Skeletal muscle satellite cell (primary cell): ENCODE measurements at regions not wholly inside any gene's neighbourhood (a gene's known extent, or its start where the extent isn't known, plus 50 kb on each side); places are given as distances from the start of the nearest gene placed in this dataset.

ENCODE experiments used
- H3K27me3 ChIP-seq: 2 replicates; pipeline ENCODE4 v1.7.0; 2013; ENCODE audit warnings: low read length; ENCODE audit not compliant: control insufficient read depth, insufficient read depth
- H3K36me3 ChIP-seq: 2 replicates; pipeline ENCODE4 v1.7.0; 2013; ENCODE audit warnings: mild to moderate bottlenecking, control low read depth, low read length; ENCODE audit not compliant: insufficient read depth
- H3K4me1 ChIP-seq: 2 replicates; pipeline ENCODE4 v1.7.0; 2013; ENCODE audit warnings: low read length; ENCODE audit not compliant: control insufficient read depth, insufficient read depth
- H3K4me2 ChIP-seq: 2 replicates; pipeline ENCODE4 v1.7.0; 2013; ENCODE audit warnings: mild to moderate bottlenecking, low read length
- H3K4me3 ChIP-seq: 2 replicates; pipeline ENCODE4 v1.7.0; 2013; ENCODE audit warnings: low read length
- H3K9ac ChIP-seq: 2 replicates; pipeline ENCODE4 v1.7.0; 2013; ENCODE audit warnings: mild to moderate bottlenecking, low read depth, low read length, moderate library complexity
- H3K9me3 ChIP-seq: replicated peaks from 2 replicates; pipeline ENCODE4 v1.7.0; 2013; ENCODE audit warnings: mild to moderate bottlenecking, control low read depth, low read length

GRCh38 chrX:96389281-96390047 is 295.2 kb upstream of the DIAPH2 start:
- Histone ChIP-seq H3K4me2 (peak overlapping the region; percentile 31), H3K9ac (peak overlapping the region; percentile 2), H3K4me1 (peaks cover 17% of the 10 kb centered on the region), H3K36me3 (no peaks in the 10 kb centered on the region), H3K27me3 (no peaks in the 10 kb centered on the region), H3K4me3 (no peak overlapping the region), H3K9me3 (no peaks in the 10 kb centered on the region)

- Histone ChIP-seq H3K9ac (no peak overlapping the region), H3K4me2 (no peak overlapping the region), H3K36me3 (no peaks in the 10 kb centered on the region), H3K4me3 (no peak overlapping the region), H3K4me1 (peaks cover 15% of the 10 kb centered on the region), H3K9me3 (no peaks in the 10 kb centered on the region), H3K27me3 (no peaks in the 10 kb centered on the region)
Observed at GRCh38 chrX:96394598-96394997, 290.0 kb upstream of the DIAPH2 start.

- no peaks in the 10 kb centered on the region for H3K9me3 ChIP-seq
- no peak overlapping the region for H3K4me3 ChIP-seq
- no peaks in the 10 kb centered on the region for H3K27me3 ChIP-seq
- H3K9ac ChIP-seq = no peak overlapping the region
- peaks cover 14% of the 10 kb centered on the region for H3K4me1 ChIP-seq
- no peaks in the 10 kb centered on the region for H3K36me3 ChIP-seq
- H3K4me2 ChIP-seq = no peak overlapping the region
Observed at GRCh38 chrX:96403446-96403845, 281.2 kb upstream of the DIAPH2 start.

- H3K9me3 ChIP-seq = no peaks in the 10 kb centered on the region
- no peak overlapping the region for H3K4me2 ChIP-seq
- H3K36me3 ChIP-seq = no peaks in the 10 kb centered on the region
- no peaks in the 10 kb centered on the region for H3K27me3 ChIP-seq
- H3K4me1 ChIP-seq = peaks cover 14% of the 10 kb centered on the region
- H3K9ac ChIP-seq = no peak overlapping the region
- H3K4me3 ChIP-seq = no peak overlapping the region
Observed at GRCh38 chrX:96405842-96406241, 278.8 kb upstream of the DIAPH2 start.

GRCh38 chrX:96407072-96407471 is 277.6 kb upstream of the DIAPH2 start:
- H3K4me3 ChIP-seq = no peak overlapping the region
- H3K27me3 ChIP-seq = no peaks in the 10 kb centered on the region
- no peaks in the 10 kb centered on the region for H3K9me3 ChIP-seq
- peak overlapping the region; percentile 65 for H3K4me2 ChIP-seq
- no peak overlapping the region for H3K9ac ChIP-seq
- H3K4me1 ChIP-seq = peaks cover 14% of the 10 kb centered on the region
- H3K36me3 ChIP-seq = no peaks in the 10 kb centered on the region

GRCh38 chrX:96407501-96407900 is 277.1 kb upstream of the DIAPH2 start:
- no peaks in the 10 kb centered on the region for H3K36me3 ChIP-seq
- peak overlapping the region; percentile 65 for H3K4me2 ChIP-seq
- peaks cover 14% of the 10 kb centered on the region for H3K4me1 ChIP-seq
- no peak overlapping the region for H3K9ac ChIP-seq
- no peaks in the 10 kb centered on the region for H3K9me3 ChIP-seq
- H3K27me3 ChIP-seq = no peaks in the 10 kb centered on the region
- H3K4me3 ChIP-seq = no peak overlapping the region

- H3K4me2 ChIP-seq = peak overlapping the region; percentile 7
- H3K9ac ChIP-seq = no peak overlapping the region
- no peaks in the 10 kb centered on the region for H3K36me3 ChIP-seq
Observed at GRCh38 chrX:96407981-96408380, 276.7 kb upstream of the DIAPH2 start.

GRCh38 chrX:96410927-96411326 is 273.7 kb upstream of the DIAPH2 start:
- H3K9ac ChIP-seq = no peak overlapping the region
- no peaks in the 10 kb centered on the region for H3K36me3 ChIP-seq
- H3K4me1 ChIP-seq = peaks cover 14% of the 10 kb centered on the region
- H3K4me2 ChIP-seq = no peak overlapping the region
- H3K27me3 ChIP-seq = no peaks in the 10 kb centered on the region
- no peak overlapping the region for H3K4me3 ChIP-seq
- H3K9me3 ChIP-seq = no peaks in the 10 kb centered on the region

More at GRCh38 chrX:96407981-96408380, 276.7 kb upstream of the DIAPH2 start:
- Histone ChIP-seq H3K4me3 (no peak overlapping the region), H3K27me3 (no peaks in the 10 kb centered on the region), H3K9me3 (no peaks in the 10 kb centered on the region), H3K4me1 (peaks cover 14% of the 10 kb centered on the region)

- Histone ChIP-seq H3K27me3 (no peaks in the 10 kb centered on the region), H3K4me1 (no peaks in the 10 kb centered on the region), H3K4me2 (no peak overlapping the region), H3K36me3 (no peaks in the 10 kb centered on the region), H3K4me3 (no peak overlapping the region), H3K9ac (no peak overlapping the region), H3K9me3 (no peaks in the 10 kb centered on the region)
Observed at GRCh38 chrX:96417695-96418094, 266.9 kb upstream of the DIAPH2 start.

- no peak overlapping the region for H3K4me2 ChIP-seq
Observed at GRCh38 chrX:96424007-96424406, 260.6 kb upstream of the DIAPH2 start.

GRCh38 chrX:96425200-96425599 is 259.4 kb upstream of the DIAPH2 start:
- no peak overlapping the region for H3K4me2 ChIP-seq
- H3K9ac ChIP-seq = no peak overlapping the region
- H3K9me3 ChIP-seq = no peaks in the 10 kb centered on the region
- no peaks in the 10 kb centered on the region for H3K36me3 ChIP-seq
- H3K27me3 ChIP-seq = no peaks in the 10 kb centered on the region
- H3K4me3 ChIP-seq = no peak overlapping the region
- H3K4me1 ChIP-seq = no peaks in the 10 kb centered on the region

More at GRCh38 chrX:96424007-96424406, 260.6 kb upstream of the DIAPH2 start:
- Histone ChIP-seq H3K4me3 (no peak overlapping the region), H3K27me3 (no peaks in the 10 kb centered on the region), H3K36me3 (no peaks in the 10 kb centered on the region), H3K4me1 (no peaks in the 10 kb centered on the region), H3K9ac (no peak overlapping the region), H3K9me3 (no peaks in the 10 kb centered on the region)
